ENCODE measurements at regions not wholly inside any gene's neighbourhood (a gene's known extent, or its start where the extent isn't known, plus 50 kb on each side); places are given as distances from the start of the nearest gene placed in this dataset.

DNA sequence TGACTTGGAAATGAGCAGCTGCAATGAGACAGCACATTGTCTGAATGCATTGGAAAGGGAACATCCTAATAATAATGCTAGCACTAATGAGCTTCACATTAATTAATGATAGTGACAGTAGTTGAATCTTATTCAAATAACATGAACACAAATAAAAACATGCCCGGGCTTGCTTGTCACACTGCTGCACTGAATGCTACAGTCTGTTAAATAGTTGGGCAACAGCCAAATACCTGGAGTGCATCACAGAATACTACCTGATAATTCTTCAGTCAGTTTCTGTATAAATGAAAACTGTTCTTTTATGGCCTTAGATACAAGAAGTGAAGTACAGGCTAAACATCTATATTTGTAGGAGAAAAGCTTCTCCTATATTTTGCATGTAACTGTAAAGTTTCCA lies 458.7 kb downstream of the RNF144B start:
- H3K36me3 Mint-ChIP-seq (ENCODE audit: low read depth) = no peaks in the 10 kb centered on the region
- no peaks in the 10 kb centered on the region for H3K9me3 Mint-ChIP-seq
- H3K27me3 Mint-ChIP-seq (ENCODE audit: low read depth) = no peaks in the 10 kb centered on the region
- no peaks in the 10 kb centered on the region for H3K4me1 Mint-ChIP-seq
- TF ChIP-seq, protein P1, sequence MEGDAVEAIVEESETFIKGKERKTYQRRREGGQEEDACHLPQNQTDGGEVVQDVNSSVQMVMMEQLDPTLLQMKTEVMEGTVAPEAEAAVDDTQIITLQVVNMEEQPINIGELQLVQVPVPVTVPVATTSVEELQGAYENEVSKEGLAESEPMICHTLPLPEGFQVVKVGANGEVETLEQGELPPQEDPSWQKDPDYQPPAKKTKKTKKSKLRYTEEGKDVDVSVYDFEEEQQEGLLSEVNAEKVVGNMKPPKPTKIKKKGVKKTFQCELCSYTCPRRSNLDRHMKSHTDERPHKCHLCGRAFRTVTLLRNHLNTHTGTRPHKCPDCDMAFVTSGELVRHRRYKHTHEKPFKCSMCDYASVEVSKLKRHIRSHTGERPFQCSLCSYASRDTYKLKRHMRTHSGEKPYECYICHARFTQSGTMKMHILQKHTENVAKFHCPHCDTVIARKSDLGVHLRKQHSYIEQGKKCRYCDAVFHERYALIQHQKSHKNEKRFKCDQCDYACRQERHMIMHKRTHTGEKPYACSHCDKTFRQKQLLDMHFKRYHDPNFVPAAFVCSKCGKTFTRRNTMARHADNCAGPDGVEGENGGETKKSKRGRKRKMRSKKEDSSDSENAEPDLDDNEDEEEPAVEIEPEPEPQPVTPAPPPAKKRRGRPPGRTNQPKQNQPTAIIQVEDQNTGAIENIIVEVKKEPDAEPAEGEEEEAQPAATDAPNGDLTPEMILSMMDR (conservative IDR thresholded peaks at IDR 0.05) = no peak
- no peak overlapping the region for H3K4me3 Mint-ChIP-seq
- no peak for DNase-seq (ENCODE audit: low read depth, low spot score)
- H3K27ac Mint-ChIP-seq (ENCODE audit: unreplicated experiment) = no peak overlapping the region

DNA sequence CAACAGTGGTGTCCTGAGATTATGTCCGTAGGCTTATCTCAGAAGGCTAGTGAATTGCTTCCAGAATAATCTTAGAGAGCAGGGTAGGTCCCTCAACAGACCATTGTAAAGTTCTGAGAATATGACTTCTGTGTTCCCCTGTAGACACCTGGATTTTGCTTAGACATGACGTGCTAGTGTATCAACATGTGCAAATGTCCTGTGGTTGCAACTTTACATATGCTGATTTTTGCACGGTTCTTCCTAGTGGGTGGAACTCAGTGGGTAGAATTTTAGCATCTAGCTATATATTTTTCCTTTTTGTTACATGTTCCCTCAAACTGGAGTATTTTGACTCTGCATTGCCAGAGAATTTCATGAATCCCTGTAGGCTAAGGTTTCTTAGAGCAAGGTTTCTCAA lies 459.2 kb downstream of the RNF144B start:
- no peak overlapping the region for H3K27ac Mint-ChIP-seq (ENCODE audit: unreplicated experiment)
- H3K9me3 Mint-ChIP-seq = no peaks in the 10 kb centered on the region
- DNase-seq (ENCODE audit: low read depth, low spot score) = no peak
- H3K27me3 Mint-ChIP-seq (ENCODE audit: low read depth) = no peaks in the 10 kb centered on the region
- H3K36me3 Mint-ChIP-seq (ENCODE audit: low read depth) = no peaks in the 10 kb centered on the region
- TF ChIP-seq, protein P1 (conservative IDR thresholded peaks at IDR 0.05) = no peak
- H3K4me3 Mint-ChIP-seq = no peak overlapping the region
- no peaks in the 10 kb centered on the region for H3K4me1 Mint-ChIP-seq

DNA sequence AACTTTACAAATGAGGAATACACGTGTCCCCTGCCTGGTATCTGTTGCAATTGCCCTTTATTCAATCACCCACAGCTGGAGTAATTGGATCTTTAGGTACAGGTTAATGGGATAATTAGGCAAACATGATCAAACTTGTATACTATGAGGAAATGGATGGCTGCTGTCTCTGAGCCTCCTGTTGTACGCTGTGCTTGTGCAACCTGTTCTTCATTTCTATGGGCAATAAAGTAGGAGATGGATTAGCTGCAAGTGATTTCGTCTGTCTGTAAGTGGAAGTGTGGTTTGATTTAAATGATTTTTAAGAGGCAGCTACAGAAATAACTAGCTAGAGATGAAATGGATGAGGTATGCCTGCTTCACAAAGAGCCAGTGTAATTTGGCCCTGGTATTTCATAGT lies 474.1 kb downstream of the RNF144B start:
- TF ChIP-seq, protein P1 (conservative IDR thresholded peaks at IDR 0.05) = no peak
- H3K27ac Mint-ChIP-seq (ENCODE audit: unreplicated experiment) = no peak overlapping the region
- no peaks in the 10 kb centered on the region for H3K27me3 Mint-ChIP-seq (ENCODE audit: low read depth)
- peaks cover 10% of the 10 kb centered on the region for H3K9me3 Mint-ChIP-seq
- H3K36me3 Mint-ChIP-seq (ENCODE audit: low read depth) = no peaks in the 10 kb centered on the region
- no peaks in the 10 kb centered on the region for H3K4me1 Mint-ChIP-seq
- DNase-seq (ENCODE audit: low read depth, low spot score) = no peak
- H3K4me3 Mint-ChIP-seq = no peak overlapping the region

DNA sequence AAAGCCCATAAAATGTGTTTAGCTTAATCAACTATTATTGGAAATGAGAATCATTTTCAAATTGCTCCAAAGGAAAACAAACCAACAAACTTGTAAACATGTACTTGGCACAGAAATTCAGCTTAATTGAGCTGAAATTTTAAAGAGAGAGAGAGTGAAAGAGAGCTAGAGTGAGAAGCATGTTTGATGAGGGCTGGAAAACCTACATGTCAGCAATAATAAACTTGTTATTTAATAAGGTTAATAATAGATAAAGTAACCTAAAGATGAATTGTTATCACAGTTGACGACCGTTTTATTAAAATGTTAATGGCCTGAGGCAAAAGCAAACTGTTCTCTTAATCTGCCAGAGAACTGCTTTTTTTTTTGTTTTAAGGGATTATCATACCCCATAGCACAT lies 496.1 kb downstream of the RNF144B start:
- TF ChIP-seq, protein P1 (conservative IDR thresholded peaks at IDR 0.05) = no peak
- Mint-ChIP-seq H3K9me3 (peaks cover 3% of the 10 kb centered on the region), H3K4me1 (peaks cover 11% of the 10 kb centered on the region), H3K4me3 (no peak overlapping the region), H3K27me3 (ENCODE audit: low read depth) (no peaks in the 10 kb centered on the region), H3K36me3 (ENCODE audit: low read depth) (no peaks in the 10 kb centered on the region), H3K27ac (ENCODE audit: unreplicated experiment) (no peak overlapping the region)
- no peak for DNase-seq (ENCODE audit: low read depth, low spot score)

DNA sequence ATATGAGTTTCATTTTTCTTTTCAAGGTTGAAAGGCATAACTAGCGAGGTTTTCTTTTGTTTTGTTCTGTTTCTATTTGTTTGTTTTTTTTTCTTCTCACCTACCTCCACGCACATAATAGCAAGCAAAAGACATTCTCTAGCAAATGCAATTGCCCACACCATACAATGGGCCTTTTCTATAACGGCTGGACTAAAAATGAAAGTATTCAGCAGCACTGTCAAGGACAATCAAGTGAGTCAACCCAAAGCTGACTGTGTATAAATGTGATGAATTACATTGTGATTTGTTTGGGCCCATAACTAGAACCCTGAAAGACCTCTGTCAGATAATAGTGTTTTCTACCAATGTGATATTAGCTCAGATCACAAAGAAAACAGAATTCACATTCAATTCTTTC lies 496.7 kb downstream of the RNF144B start:
- H3K36me3 Mint-ChIP-seq (ENCODE audit: low read depth) = no peaks in the 10 kb centered on the region
- peaks cover 3% of the 10 kb centered on the region for H3K9me3 Mint-ChIP-seq
- no peak overlapping the region for H3K4me3 Mint-ChIP-seq
- no peak for DNase-seq (ENCODE audit: low read depth, low spot score)
- H3K27me3 Mint-ChIP-seq (ENCODE audit: low read depth) = no peaks in the 10 kb centered on the region
- TF ChIP-seq, protein P1 (conservative IDR thresholded peaks at IDR 0.05) = no peak
- H3K4me1 Mint-ChIP-seq = peaks cover 11% of the 10 kb centered on the region
- no peak overlapping the region for H3K27ac Mint-ChIP-seq (ENCODE audit: unreplicated experiment)

Data from neural crest cell (in vitro differentiated cells).